ENCODE measurements at regions not wholly inside any gene's neighbourhood (a gene's known extent, or its start where the extent isn't known, plus 50 kb on each side); places are given as distances from the start of the nearest gene placed in this dataset.

- DNase-seq (ENCODE audit: low read depth in 3 of 3), result no peak
Observed at GRCh38 chr18:40565805-40566509, 1389.1 kb upstream of the PIK3C3 start.

DNA sequence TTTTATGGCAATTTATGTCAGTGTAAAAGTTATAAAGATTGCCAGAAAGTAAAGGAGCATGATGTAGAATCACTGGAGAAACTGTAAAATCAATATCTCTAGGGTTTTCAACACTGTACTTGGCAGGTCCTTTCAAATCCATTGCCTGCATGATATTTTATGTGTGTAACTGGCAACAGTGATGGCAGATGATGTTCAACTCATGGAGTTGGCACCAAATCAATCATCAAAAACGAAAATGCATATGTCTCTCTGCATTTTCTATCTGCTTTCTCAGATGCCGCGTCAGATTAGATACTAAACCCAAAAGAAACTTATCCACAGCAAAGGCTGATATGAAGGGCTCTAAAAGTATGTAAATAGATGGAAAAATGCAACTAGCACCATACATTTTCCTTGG lies 1395.5 kb upstream of the PIK3C3 start:
- DNase-seq (ENCODE audit: low read depth in 3 of 3), result no peak

DNA sequence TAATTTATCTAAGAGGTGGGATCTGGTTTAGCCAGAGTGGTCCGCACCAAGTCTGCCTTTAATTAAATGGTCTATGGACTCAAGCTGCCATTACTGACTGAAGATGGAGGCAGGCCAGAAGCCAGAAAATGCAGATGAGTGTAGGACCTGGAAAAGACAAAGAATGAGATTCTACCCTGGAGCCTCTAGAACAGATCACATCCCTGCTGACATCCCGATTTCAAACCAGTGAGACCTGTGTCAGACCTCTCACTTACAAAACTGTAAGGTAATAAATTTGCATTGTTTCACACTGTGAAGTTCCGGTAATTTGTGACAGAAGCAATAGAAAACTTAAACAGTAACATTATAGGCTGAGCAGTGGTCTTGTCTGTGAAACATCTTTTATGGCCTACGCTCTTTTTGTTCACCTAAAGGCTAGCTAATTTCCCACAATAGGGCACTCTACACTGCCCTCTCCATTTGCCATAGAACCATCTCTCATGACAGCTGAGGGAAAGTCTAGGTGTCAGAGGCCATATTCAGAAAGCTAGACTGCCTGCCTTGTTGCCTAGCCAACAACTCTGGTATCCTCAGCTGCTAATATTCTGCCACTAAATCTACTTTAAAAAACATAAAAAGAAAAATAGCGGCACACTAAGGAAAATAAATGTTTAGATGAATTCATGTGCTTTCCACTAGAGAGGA lies 1396.2 kb upstream of the PIK3C3 start:
- DNase-seq (ENCODE audit: low read depth in 3 of 3), result no peak

- DNase-seq (ENCODE audit: low read depth in 3 of 3), result no peak
Observed at GRCh38 chr18:40555914-40556313, 1399.1 kb upstream of the PIK3C3 start.

GRCh38 chr18:40553029-40553428 lies 1402.0 kb upstream of the PIK3C3 start:
- DNase-seq (ENCODE audit: low read depth in 3 of 3), result no peak

DNA sequence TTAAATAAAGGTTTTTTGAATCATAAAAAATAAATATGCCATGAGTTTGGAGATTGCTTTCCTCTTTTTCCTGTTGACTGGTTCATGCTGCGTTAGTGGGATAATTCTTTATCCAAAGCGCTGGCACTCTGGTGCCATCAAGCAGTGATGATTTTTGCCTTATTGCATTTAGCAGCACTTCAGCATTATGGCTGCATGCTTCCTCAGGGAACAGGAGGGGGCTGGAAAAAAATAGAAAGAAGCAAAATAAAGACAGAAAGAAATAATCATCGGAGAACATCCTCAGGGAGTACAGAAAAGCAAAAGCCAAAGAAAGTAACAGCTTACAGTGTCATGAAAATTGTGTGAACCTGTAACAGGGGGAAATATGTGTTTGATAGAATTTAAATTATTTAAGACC lies 1408.2 kb upstream of the PIK3C3 start:
- DNase-seq (ENCODE audit: low read depth in 3 of 3), result no peak

DNA sequence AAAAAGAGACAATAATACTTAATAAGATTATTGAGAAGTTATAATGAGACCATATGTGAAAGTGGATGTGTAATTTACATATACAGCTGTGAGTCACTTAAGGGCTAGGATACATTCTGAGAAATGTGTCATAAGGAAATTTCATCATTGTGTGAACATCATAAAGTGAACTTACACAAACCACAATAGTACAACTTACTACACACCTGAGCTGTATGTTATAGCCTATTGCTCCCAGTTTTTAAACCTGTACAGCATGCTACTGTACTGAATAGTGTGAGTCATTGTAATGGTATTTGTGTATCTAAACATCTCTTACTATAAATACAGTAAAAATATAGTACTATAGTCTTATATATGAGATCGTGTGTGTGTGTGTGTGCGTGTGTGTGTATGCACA lies 1420.3 kb upstream of the PIK3C3 start:
- no peak for DNase-seq (ENCODE audit: low read depth in 3 of 3)

DNA sequence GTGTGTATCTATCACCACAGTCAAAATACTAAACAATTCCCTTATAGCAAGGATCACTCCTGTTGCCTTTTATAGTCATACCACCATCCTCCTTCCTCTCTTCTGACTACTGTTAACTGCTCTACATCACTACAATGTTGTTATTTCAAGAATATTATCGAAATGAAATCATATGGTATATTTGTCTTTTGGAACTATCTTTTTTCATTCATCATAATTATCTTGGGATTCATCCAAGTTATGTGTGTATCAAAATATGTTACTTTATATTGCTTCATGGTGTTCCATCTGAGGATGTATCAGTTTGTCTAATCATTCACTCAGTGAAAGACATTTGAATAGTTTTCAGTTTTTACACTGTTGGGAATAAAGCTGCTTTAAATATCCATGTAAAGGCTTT lies 1423.0 kb upstream of the PIK3C3 start:
- no peak for DNase-seq (ENCODE audit: low read depth in 3 of 3)

GRCh38 chr18:40531051-40531450 lies 1424.0 kb upstream of the PIK3C3 start:
- DNase-seq (ENCODE audit: low read depth in 3 of 3), result no peak

DNA sequence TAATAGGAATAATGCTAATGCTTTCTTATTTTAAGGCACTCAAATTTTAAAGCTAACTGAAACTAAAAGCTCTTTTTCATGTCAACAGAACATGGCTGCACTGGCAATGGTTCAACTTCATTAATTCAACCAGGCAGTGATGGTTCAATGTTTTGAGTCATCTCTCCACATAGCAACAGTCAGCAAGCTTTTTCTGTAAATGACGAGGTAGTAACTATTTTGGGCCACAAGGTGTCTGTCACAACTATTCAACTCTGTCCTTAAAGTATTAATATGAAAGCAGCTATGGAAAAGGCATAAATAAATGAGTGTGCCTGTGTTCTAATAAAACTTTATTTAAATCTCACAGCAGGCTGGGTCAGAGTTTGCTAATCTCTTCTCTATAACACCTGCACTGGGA lies 1425.6 kb upstream of the PIK3C3 start:
- no peak for DNase-seq (ENCODE audit: low read depth in 3 of 3)

DNA sequence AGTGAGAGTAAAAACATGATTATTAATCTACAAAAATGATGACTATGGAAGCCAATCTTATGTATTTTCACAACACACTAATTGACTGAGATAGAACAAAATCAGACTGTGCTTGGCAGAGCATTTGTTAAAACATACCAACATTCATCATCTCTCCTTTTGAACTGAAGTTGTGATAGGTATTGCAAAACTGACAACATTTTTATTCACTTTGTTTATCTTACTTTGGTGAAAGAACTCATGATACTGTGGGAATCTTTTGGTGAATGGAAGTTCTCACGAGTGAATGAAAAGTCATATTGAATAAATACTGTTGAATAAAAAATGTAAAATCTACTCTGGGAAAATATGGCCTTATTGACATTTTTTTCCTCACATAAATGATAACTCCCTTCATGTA lies 1430.2 kb upstream of the PIK3C3 start:
- no peak for DNase-seq (ENCODE audit: low read depth in 3 of 3)

DNA sequence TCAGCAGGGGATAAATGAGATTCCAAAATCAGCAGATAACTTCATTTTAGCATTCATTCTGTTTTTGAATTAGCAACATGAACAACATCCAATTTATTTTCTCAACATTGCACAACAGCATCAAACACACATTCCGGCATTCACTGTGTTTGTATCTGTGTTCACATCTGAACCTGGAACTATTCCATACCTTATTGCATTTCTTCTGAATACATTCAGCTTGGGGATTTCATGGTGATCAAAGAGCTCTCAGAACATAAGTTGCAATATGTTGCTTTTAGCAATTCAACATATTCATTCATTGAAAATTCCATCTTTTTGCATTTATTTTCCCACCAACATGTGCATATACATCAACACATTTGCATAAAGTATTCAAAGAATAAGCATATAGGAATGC lies 1431.7 kb upstream of the PIK3C3 start:
- DNase-seq (ENCODE audit: low read depth in 3 of 3), result no peak

- DNase-seq (ENCODE audit: low read depth in 3 of 3), result no peak
Observed at GRCh38 chr18:40501026-40501425, 1454.0 kb upstream of the PIK3C3 start.

GRCh38 chr18:40494603-40495002 lies 1460.4 kb upstream of the PIK3C3 start:
- DNase-seq (ENCODE audit: low read depth in 3 of 3), result no peak

- no peak for DNase-seq (ENCODE audit: low read depth in 3 of 3)
Observed at GRCh38 chr18:40493316-40493715, 1461.7 kb upstream of the PIK3C3 start.

GRCh38 chr18:40489301-40489700 lies 1465.7 kb upstream of the PIK3C3 start:
- no peak for DNase-seq (ENCODE audit: low read depth in 3 of 3)

DNA sequence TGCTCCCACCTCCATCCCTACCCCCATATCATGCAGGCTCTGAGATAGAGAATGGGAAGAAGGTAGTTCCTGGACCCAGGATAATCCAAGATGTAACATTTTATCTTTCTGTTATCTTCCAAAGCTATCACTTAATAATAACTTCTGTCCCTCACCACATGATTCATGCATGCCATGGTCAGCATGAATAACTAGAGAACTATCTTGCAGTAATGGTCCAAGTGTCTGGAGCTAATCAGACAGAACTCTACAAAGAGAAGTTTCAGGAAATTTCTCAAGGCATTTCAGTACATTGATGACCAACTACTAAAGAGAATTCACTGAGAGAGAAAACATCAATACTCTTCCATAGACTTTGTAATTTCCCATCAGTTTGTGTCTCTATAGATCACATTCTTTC lies 1469.7 kb upstream of the PIK3C3 start:
- no peak for DNase-seq (ENCODE audit: low read depth in 3 of 3)

DNA sequence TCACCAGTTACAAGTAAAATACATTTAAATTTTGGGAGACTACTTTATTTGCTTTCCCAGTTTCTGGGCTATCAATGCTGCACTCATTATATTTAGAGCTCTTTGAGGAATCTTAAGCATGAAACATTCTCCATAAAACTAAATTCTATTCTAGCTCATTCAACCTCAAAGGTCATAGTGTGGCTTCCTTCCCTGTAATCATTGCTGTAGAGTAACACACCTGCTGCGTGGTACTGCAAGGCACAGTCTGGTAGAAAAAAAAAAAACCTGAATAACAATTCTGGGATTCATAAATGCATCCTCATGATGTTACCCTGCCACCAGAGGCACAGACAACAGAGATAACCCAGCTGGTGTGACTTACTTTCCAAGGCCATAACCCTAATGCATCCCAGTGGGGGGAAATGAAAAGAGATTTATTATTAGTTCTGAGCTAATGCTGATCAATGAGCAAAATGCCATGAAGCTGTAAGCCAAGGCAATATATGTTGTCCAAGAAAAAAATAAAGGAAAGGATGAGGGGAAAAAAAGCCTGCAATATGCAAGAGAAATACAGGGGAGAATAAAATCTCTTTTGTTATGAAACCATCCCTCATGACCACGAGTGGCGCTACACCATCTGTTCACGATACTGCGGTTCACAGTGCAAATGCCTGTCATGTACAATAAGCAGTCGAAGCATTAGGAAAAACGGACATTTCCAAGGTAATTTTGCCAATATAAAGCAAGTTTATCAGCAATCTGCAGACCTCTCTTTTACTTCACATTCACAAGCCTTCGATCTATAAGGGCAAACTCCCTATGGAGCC lies 1481.6 kb upstream of the PIK3C3 start:
- no peak for DNase-seq (ENCODE audit: low read depth in 3 of 3)

- no peak for DNase-seq (ENCODE audit: low read depth in 3 of 3)
Observed at GRCh38 chr18:40470723-40471122, 1484.3 kb upstream of the PIK3C3 start.

GRCh38 chr18:40469851-40470250 lies 1485.2 kb upstream of the PIK3C3 start:
- no peak for DNase-seq (ENCODE audit: low read depth in 3 of 3)

DNA sequence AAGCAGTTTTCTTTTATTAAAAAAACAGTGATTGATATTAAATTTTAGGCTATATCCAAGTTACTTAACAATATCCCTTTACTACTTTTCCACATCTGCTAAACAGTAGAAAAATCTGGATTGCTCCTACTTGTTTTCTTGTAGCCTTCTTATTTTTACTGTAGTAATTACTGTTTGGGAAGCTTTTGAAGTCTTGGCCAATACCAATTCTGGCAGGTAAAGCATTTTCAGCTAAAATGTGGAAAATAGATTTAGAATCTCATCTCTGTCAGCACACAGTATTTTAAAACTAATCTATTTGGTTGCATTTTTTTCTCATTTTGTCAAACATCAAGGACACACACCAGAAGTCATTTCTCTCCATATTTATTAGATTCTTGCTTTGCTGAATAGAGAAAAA lies 1485.7 kb upstream of the PIK3C3 start:
- no peak for DNase-seq (ENCODE audit: low read depth in 3 of 3)

- no peak for DNase-seq (ENCODE audit: low read depth in 3 of 3)
Observed at GRCh38 chr18:40464032-40464431, 1491.0 kb upstream of the PIK3C3 start.

GRCh38 chr18:40453903-40454302 lies 1501.1 kb upstream of the PIK3C3 start:
- no peak for DNase-seq (ENCODE audit: low read depth in 3 of 3)

Data from stimulated activated CD4-positive, alpha-beta T cell treated with anti-CD3 and anti-CD28 coated beads, TNF-alpha, amount 100 ng/mL, for 48 hours (primary cell).